HEK293 (cell line): ENCODE measurements at regions not wholly inside any gene's neighbourhood (a gene's known extent, or its start where the extent isn't known, plus 50 kb on each side); places are given as distances from the start of the nearest gene placed in this dataset.

ENCODE experiments used
- CTCF ChIP-seq: fragments of 450-650 bp; formaldehyde crosslinking; IDR thresholded peaks from 2 replicates; pipeline ENCODE4 v1.5.1; 2016; ENCODE audit warnings: missing biosample characterization, missing genetic modification characterization
- PRDM10 ChIP-seq: fragments of 450-650 bp; formaldehyde crosslinking; IDR thresholded peaks from 2 replicates; pipeline ENCODE4 v1.5.1; 2016; ENCODE audit warnings: missing biosample characterization, missing genetic modification characterization
- YY1 ChIP-seq: fragments of 450-650 bp; formaldehyde crosslinking; IDR thresholded peaks from 2 replicates; pipeline ENCODE4 v1.5.1; 2018; ENCODE audit warnings: missing biosample characterization, missing genetic modification characterization
- ZNF501 ChIP-seq: fragments of 450-650 bp; formaldehyde crosslinking; IDR thresholded peaks from 2 replicates; pipeline ENCODE4 v1.5.1; 2016; ENCODE audit warnings: missing biosample characterization, missing genetic modification characterization
- ZNF704 ChIP-seq: fragments of 450-650 bp; formaldehyde crosslinking; IDR thresholded peaks from 2 replicates; pipeline ENCODE4 v1.5.1; 2016; ENCODE audit warnings: missing biosample characterization, missing genetic modification characterization
- TF ChIP-seq, protein P1 (sequence below): fragments of 450-650 bp; formaldehyde crosslinking; IDR thresholded peaks from 2 replicates; pipeline ENCODE4 v1.5.1; 2016; ENCODE audit warnings: missing biosample characterization, missing genetic modification characterization, borderline replicate concordance

DNA sequence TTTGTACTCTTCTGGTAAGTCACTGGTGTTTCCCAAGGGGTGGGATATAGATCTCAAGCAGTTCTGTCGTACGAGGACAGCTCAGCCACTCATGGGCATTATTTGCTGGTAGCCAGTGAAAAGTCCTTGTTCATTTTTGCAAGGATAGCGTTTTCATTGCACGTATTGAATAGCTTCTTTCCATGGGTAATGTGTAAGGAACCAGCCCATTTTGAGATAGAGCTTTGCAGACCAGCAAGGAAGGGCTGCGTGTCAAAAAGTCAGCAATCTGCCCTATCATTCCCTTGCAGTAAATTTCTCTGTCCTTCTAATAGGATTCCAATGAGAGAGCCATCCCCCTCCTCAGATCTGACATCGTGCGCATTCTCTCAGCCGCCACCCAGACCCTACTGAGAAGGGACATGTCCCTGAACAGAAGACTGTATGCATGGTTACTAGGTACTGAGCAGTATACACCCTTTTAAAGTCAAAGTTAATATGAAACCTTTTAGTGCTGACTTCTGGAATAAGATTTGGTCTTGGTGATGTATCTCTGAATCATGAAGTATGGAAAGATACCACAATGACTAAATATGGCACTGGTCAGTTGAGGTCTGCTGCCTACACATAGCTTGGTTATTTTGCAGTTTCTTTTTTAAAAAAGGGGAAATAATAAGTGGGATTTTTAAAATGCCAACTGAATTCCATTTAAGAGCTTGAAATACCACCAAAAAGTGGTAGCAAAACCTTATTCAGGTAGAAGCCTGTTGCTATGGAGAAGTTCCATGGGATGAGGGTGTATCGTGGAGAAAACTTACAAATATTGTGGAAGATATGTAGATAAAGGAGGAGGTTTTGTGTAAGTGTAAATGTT is 55.3 kb downstream of the DOP1B start:
- TF ChIP-seq, protein P1, sequence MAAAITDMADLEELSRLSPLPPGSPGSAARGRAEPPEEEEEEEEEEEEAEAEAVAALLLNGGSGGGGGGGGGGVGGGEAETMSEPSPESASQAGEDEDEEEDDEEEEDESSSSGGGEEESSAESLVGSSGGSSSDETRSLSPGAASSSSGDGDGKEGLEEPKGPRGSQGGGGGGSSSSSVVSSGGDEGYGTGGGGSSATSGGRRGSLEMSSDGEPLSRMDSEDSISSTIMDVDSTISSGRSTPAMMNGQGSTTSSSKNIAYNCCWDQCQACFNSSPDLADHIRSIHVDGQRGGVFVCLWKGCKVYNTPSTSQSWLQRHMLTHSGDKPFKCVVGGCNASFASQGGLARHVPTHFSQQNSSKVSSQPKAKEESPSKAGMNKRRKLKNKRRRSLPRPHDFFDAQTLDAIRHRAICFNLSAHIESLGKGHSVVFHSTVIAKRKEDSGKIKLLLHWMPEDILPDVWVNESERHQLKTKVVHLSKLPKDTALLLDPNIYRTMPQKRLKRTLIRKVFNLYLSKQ: no peak
- TF ChIP-seq YY1 (tag by site-specific recombination): no peak
- no peak for TF ChIP-seq CTCF (tag by site-specific recombination)
- TF ChIP-seq ZNF704 (tag by site-specific recombination): no peak
- TF ChIP-seq ZNF501 (tag by site-specific recombination): no peak
- TF ChIP-seq PRDM10 (tag by site-specific recombination): no peak
